HG03196 (cell line): ENCODE measurements at regions not wholly inside any gene's neighbourhood (a gene's known extent, or its start where the extent isn't known, plus 50 kb on each side); places are given as distances from the start of the nearest gene placed in this dataset.

ENCODE experiments used
- ATAC-seq: cut with Tn5 transposase; IDR thresholded peaks from one replicate; pipeline ENCODE4 v1.9.1; 2021; ENCODE audit not compliant: unreplicated experiment

DNA sequence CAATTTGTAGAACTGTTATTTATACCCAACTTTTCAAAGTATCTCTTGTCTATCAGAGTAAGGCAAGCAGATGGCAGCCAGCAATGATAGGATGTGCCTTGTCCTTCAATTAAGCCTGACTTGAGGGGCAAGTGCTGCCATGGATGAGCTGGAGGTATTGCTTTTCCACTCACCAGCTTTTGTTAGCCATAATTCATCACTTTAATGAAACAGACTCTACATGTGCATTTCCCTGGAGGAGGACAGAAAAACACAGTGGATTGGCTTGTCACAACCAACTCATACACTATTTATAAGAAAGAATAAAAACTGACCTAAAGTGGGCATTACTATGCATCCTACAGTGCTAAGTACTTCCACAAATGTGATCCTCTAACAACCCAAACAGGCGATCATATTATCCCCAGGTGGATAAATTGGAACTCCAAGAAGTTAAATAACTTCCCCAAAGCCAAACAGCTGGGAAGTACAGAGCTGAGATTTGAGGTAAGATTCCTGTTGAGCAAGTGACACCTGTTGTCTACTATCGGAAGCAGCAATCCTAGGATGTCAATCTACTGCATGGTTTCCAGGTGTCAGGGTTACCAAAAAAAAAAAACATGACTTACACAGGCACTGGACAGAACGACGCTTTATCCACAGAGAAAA is 73.9 kb upstream of the NRSN1 start:
- no peak for ATAC-seq

DNA sequence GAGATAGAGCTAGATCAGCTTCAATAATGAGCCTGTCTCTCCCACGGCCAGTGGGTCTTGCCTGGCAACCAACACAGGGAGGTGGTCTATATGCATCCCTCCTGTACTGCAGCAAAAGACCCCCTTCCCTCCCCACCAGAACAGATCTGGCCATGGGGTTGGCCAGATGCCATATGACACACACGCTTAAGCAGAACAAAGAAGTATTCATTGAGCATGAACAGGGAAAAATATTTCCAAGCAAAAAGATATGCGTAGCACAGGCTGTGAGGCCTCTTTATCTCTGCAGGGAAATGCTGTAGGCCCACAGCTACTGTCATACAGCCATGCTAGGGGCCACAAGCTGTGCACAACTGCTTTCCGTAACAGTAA is 73.4 kb upstream of the NRSN1 start:
- ATAC-seq, result no peak

DNA sequence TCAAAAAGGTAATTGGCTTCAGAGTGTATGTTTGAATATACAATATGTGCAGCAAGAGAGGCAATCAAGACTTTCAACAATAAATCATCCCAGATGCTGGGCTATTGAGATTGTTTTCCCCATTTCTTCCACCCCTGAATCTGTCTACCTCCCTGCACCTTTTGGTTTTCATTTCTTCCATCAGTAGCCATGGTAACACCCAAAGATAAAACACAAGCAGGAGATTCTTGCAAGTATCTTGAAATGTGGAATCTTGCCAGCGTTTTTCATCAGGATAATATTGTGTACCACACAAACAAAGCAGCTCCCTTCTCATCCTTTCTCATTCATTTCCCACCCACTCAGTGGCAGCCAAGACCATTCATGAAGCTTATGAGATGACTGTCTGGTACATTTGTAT is 73.0 kb upstream of the NRSN1 start:
- ATAC-seq, result no peak

DNA sequence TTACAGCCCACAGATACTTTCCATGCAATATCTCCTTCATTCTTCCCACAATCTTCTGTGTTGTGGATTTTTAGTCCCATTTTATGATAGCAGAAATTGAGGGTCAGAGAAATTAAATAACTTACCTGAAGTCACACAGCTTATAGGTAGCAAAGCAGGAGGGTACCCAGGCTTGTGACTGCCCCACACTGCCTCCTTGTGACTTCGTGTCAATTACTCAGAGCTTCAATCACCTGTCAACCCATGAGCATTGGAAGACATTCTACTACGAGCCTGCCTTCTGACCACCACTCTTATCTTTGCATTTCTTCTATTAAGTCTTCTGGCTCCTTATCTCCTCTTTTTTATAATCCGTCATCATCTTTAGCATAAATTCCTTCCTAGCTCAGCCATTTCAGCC is 71.6 kb upstream of the NRSN1 start:
- no peak for ATAC-seq

DNA sequence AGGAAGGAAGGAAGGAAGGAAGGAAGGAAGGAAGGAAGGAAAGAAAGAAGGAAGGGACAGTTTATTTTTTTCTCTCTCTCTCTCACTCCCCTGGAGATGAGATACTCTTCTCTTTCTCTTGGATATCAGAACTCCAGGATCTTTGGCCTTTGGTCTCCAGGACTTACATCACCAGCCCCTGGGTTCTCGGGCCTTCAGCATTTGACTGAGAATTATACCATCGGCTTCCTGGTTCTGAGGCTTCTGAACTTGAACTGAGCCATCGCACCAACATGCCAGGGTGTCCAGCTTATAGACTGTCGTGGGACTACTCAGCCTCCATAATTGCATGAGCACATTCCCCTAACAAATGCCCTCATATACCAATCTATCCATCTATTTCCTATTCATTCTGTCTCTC is 69.4 kb upstream of the NRSN1 start:
- no peak for ATAC-seq

DNA sequence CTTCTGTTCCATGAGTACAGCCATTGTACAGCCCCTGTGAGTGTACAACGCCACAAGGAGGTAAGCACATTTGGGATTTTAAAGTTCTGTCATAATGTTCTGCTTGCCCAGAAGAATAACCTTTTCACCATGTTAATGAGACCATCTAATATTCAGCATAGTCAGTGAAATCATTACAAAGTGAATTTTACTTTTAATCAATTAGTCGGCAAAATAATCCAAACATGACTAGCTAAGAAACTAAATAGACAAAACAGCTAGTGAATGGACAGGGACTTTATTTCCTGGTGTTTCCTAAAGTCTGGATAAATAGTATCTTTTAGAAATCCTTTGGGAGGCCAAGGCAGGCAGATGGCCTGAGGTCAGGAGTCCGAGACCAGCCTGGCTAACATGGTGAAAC is 69.0 kb upstream of the NRSN1 start:
- ATAC-seq, result no peak

DNA sequence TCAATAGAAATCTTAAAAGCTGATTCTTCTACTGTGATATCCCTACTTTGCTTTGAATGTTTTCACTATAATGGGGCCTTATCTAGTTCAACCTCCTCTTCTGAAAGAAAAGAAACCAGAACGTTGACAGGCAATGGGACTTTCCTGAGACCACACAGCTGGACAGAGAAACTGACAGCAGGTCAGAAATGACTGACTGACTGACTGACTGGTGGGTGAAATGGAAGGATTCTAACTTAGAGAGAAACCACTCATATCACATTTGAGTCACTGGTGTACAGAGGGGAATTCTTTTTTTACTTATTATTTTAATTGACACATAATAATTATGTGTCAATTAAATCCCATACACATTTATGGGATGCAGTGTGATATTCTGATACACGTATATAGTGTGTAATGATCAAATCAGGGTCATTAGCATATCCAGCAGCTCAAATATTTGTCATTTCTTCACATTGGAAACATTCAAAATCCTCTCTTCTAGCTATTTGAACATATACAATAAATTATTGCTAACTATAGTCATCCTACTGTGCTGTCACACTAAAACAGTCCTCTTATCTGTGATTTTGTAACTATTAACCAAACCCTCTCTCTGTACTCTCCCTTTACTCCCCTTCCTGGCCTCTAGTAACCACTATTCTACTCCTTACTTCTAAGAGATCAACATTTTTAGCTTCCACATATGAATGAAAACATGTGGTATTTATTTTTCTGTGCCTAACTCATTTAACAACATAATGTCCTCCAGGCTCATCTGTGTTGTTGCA is 64.8 kb upstream of the NRSN1 start:
- peak; percentile 94 for ATAC-seq

DNA sequence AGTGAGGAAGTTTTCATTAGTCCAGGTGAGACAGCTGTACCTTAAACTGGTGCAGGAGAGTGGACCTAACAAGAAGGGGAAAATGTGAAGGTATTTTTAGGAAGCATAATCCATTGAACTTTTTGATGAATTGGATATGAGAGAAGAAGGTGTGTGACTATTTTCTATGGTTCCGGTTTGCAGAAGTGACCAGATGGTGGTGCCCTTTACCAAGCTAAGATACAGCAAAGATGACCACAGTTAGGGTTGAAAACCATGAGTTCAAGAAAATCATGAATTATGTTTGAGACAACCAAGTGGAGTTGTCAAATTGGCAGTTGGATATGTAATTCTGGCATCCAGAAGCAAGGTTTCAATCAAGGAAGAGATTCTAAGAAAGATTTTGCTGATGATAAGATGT is 61.9 kb upstream of the NRSN1 start:
- ATAC-seq, result no peak

DNA sequence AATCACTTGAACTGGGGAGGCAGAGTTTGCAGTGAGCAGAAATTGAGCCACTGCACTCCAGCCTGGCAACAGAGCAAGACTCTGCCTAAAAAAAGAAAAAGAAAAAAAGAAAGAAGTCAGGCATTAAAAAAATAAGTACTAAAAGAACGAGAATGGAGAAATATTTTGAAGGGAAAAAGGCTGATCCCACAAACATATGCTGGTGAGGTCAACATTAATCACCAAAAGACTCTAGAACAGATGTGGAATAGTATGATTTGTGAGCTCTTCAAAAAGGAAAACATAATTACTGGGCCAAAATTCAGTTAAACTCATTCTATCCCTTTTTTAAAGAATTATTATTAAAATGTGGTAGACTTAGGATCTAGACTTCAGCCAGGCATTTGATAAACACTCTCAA is 61.2 kb upstream of the NRSN1 start:
- ATAC-seq, result no peak

DNA sequence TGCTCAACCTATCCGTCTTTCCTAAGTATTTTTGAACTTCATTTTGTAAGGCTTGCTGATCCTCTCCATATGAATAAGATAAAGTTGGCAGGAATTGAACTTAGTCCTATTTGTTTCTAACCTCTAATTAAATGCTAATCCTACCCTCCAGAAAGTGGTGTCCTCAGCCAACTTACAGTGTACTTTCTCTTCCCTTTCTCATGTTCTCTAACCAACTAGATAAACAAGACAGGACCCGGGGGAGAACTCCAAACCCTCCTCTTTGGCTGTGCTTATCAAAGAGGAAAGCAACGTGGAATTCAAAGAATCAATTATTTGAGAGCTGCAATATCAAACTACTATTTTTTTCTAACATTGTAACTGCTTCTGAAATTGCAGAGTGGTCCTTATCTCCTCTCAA is 56.5 kb upstream of the NRSN1 start:
- ATAC-seq, result no peak

DNA sequence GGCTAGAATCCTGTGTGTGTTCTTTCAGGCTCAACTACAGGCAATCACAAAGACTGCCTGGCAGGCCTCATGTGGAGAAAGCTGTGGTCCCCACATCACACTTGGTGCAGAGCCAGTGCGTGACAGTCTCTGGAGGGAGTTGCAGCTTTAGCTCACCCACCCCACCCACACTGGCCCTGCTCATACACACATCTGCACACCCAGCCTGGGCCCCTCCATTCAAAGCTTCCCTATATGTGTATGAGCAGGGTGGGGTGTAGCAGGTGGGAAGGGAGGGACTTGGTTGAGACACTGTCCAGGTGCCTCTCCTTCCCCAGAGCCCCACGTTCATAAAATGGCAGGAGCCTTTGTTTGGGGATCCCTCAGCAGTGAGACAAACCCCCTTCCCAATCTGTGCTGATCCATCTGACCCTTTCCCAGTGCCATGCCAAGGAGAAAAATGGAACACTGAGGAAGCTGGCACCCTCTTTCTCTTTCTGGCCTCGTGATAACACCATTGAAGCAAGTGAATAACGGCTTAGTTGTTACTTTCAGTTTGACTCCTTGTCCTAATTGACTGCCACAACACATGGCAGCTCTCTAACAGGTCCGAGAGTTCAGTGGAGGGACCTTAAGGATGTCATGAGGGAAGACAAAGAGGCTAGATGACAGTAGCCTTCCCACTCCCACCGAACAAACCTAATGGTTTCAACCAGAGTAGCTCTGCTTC is 53.8 kb upstream of the NRSN1 start:
- ATAC-seq, result no peak

DNA sequence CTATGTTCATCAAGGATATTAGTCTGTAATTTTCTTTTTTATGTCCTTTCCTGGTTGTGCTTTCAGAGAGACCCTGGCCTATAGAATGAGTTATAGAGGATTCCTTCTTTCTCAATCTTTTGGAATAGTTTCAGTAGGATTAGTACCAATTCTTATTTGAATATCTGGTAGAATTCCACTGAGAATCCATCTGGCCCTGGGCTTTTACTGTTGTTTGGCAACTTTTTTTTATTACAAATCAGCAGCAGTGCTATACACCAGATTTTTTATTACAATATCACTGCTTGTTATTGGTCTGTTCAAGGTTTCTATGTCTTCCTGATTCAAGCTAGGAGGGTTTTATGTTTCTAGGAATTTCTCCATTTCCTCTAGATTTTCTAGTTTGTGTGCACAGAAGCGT is 50.0 kb upstream of the NRSN1 start:
- no peak for ATAC-seq
